Femur (tissue), 1 donor: ENCODE measurements at regions not wholly inside any gene's neighbourhood (a gene's known extent, or its start where the extent isn't known, plus 50 kb on each side); places are given as distances from the start of the nearest gene placed in this dataset.
"Not testable (repeated sequence)": the region's sequence is repeated elsewhere in the genome, so short reads cannot be mapped to it uniquely, and the experiment has no call there.

Experiments used
- DNase-seq: peaks from one replicate; pipeline ENCODE4 v3.0.0-alpha.2; 2017

DNA sequence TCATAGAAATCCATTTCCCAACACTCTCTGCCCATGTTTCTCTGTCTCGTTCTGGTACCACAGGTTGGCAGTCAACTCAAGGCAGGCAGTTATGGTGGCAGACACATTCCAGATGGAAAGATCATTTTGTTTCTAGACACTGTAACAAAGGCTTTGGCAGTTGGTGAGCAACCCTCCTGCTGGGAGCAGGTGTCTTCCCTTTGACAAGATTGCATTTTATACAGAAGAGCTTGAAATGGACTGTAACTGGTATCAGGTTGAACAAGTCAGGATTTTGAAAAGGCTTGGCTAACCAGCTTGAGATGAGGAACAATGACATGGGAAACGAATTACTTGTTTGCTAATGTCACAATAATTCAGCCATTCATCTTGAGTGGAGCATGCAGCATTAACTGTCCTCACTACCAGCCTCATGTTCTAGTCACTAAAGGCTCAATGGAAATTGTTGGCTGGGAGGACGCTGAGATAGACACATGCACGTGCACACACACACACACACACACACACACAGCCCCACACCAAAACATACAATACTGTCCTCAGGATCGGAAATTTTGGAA is 170.0 kb downstream of the SEMA6D start:
- DNase-seq = no peak

DNA sequence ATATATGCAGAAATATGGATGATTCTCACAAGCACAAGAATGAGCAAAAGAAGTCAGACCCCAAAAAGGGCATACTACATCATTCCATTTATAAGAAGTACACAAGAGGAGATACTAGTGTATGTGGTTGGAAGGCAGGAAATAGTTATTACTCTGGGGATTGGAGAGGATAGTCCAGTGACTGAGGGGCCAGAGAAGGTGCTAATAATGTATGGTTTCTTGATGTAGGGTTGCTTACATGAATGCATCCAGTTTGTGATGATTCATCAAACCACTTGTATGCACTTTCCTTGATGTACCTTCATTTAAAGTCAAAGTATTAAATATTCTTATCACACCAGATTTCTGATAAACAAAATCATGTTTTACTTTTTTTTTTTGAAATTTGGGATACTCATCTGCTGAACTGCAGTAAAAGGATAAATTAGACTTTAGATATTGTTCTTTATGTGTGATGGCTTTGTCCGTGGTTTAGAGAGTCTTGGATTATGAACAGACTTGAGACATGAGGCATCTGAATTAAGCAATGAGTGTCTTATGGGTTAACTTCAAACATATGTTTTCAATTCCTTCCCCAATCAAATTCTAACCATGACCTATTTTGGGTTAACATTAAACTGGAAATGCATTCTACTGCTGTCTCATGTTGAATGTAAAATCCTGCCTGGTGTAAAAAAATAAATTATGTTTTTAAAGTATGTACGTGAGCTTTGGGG is 171.2 kb downstream of the SEMA6D start:
- no peak for DNase-seq

DNA sequence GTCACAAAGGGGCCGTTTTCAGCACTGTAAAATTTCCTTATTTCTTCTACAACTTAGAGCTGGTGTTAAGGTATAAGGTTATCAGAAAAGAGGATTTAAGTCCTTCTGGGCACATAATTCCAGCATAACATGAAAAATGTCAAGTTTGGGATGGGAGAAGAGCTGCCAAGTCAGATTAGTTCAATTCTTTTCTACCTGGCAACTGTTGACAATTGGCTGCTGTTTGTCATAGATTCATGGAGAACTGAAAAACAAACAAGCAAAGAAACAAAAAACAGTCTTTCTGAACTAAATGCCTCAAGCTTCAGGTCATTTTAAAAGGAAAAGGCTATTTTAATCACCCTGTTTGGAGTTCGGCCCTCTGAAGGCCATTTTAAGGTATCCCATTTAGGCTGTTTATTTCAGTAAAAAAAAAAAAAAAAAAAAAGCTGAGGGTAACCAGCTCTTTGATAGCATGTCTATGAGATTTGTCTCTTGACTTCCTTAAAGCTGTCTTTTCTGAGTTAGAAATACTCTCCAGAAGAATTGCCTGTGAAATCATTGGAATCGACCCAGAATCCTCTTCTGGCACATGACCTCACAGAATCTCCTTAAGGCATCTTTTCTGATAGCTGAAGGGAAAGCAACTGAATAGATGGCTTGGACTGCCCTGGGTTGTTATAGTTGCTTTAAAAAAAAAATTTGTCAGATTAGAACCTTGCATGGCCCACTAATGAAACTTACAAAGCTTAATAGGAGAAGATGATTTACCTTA is 173.3 kb downstream of the SEMA6D start:
- DNase-seq = no peak

DNA sequence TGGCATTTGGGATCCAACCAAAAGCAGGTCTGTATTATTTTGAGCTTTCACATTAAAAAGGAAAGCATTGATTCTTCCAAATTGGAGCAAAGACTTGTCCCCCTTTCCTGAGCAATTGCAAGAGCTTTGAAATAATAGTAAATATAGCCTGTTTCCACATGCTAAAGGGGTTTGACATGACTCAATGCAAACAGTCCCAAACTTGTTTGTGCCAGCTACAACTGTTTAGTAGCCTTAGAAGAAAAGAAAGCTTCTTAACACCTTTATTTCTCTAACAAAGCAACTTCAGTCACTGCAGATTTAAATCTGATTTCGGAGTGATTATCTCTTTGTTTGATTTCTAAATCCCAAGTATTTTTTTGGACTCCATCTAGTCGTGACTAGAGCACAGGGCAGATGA is 180.2 kb downstream of the SEMA6D start:
- DNase-seq = no peak

DNA sequence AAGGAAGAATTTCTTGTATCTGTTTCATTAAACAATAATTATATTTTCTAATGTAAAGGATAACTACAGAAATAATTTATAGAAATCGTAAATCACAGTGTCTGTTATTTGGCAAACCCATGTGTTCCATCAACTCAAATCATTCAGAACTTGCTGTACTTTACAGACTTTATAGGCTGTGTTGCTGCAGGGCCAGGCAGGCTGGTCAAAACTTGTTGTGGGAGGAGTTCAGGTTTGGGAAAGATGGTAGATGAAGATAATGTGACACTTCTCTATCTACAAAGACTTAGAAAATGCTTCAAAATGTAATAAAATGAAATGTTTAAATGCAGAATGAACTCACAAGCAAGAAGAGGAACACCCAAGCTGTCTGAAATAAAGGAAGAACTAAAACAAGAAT is 183.4 kb downstream of the SEMA6D start:
- DNase-seq = no peak

DNA sequence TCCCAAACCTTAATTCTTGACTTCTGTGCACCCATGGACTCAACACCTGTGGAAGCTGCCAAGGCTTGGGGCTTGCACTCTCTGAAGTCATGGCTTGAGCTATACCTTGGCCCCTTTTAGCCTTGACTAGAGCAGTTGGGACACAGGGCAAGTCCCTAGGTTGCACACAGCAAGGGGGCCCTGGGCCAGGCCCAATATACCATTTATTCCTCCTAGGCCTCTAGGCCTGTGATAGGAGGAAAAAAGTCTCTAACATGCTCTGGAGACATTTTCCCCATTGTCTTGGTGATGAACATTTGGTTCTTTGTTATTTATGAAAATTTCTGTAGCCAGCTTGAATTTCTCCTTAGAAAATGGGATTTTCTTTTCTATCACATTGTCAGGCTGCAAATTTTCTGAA is 186.1 kb downstream of the SEMA6D start:
- no peak for DNase-seq

DNA sequence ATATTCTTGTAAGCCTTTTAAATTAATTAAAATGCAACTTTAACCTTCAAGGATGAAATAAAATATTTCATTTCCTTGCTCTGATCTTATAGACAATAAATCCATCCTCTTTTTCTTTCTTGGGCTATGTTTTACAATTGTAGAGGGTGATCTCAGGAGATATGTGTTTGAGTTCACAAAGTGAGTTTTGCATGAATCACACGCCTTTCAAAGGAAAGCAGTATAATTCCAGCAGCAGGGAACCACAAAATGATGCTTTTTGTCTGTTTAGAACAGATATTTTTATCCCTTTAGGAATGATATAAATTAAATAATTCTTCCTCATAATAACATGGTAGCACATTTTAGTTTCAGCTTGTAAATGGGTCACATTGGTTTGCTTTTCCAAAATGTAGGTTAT is 191.2 kb downstream of the SEMA6D start:
- DNase-seq = no peak

DNA sequence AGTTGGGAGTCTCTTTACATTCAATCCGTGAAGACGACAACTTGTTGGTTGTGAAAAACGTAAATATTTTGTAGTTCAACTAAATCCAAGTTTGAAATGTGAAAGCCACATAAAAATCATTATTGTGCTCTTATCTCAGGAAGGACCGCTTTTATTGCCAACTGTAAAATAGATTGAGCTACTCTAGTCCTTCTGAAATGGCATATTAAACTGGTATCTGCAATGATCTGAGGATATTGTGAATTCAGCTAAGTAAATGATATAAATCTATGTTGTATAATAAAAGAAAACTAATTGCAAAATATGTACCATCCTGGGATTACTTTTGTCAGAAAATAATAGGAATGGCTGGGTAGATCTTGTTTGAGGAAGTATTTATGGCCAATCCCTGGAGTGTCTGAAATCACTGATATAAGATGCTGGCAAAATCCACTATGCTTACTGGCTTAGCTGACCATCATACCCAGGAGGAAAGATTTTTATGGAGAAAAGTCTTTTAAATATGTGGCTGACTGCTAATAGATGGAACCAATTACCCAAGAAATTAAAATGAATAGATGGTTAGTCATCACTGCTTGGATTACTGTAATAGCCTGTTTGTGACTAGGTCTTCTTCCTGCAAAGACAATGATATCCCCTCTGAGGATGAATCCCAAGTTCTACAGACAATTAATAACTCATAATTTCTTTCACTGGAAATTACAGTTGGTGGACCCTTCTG is 191.8 kb downstream of the SEMA6D start:
- no peak for DNase-seq

DNA sequence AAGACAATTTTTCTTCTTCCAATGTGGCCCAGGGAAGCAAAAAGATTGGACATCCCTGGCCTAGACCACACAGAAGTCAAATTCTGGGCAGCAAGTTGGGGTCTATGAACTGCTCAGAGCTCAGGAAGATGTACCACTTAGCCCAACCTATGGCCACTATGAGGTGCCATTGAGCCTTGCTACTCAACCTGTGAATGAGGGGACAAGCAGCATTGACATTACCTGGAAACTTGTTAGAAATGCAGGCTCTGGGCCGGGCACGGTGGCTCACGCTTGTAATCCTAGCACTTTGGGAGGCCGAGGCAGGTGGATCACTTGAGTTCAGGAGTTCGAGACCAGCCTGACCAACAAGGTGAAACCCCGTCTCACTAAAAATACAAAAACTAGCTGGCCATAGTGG is 195.6 kb downstream of the SEMA6D start:
- DNase-seq = not testable (repeated sequence)

DNA sequence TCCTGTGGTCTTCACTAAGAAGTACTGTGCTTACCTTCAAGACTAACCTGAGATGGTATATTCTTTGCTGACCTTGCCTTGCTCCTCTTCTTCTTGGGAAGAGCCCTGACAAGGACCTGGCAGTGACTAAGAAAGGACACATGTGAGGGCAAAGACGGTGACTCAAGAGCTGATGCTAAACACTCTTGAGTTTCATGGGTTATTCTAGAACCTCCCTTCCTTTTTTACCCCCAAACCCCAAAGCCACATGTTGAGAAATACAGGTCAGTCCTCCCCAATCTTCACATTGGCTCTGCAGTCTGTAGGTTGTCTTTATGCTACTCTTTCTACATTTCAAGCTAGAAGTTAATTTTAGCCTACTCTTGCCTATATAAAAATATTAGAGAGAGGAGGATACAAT is 200.6 kb downstream of the SEMA6D start:
- no peak for DNase-seq

DNA sequence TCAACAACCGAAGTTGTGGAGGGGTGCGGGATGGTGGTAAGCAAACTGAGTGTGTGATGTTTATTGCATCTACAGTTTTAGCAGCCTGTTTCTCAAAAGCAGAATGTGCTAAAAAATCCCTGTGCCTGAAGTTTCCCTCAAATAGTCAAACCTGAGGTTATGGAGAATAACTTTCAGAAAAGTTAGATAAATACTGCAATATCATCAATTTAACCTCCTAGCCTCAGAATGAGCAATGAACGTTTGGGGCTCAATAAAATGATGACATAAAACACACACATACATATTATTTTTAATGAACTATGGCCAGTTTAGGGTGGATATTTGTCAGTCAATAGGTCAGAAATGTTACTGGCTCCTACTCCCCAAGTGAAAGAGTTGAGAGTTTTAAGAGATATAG is 201.6 kb downstream of the SEMA6D start:
- DNase-seq = no peak

DNA sequence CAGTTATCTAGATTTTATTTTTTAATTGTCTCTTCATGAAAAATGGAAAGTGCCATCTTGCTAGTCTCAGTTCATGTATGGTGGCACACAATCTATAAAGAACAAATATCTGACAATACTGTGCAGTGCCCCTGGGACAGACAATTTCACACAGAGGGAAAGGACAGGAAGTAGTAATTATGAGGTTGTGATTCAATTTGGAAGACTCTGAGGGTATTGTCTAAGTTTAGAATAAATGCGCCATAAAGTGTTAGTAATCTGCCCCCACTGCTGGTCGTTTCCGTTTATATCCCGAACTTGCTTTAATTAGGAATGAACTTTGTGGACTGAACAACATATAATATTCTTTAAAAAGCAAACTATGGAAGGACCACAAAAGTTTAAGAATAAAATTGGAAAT is 196.4 kb upstream of the SLC24A5 start:
- DNase-seq = no peak

DNA sequence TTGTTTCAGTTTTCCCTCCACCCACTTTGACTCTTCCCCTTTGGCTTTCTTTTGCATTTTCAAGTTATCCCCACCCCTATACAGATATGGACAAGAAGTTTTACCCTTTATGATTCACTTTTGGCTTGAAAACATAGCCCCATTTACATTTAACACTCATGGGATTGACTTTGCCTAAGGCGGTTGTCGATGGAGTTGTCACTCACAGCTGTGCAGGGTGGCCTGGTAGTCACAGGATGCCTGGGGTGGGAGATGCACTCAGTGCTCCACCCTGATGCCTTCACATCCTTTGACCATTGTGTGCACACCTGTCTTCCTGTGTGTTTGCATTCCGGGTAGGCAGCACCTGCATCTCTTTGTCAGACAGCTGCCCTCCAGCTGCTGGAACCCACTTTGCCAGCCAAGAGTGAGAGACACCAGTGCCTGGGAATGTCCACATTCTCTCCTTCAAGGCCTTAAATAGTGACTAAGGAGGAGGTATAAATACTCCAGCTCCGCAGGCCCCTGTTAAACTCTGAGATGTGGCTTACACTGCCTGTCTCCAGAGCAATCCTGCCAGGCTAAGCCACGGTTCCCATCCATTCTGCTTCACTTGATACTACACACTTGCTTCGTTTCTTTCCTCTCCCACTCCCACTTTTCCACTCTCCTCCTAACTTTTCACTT is 191.5 kb upstream of the SLC24A5 start:
- DNase-seq = no peak

DNA sequence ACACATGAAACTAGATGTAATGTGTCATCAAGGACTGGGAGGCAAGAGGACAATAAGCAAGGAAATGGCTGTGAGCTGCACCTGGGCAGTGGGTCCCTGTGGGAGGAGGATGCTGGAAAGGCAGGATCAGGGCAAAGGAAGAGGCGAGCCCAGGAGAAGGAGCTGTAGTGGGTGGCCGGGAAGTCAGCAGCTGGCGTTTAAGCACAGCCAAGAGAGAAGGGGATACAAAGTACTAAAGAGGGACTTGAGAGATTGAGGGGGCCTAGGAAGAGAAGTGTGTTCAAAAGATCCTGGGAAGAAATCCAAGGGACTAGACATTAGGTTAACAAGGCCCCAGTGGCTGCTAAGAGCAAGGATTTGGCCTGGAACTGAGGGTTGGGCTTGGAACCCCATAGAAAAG is 188.5 kb upstream of the SLC24A5 start:
- peak; percentile 78 for DNase-seq

DNA sequence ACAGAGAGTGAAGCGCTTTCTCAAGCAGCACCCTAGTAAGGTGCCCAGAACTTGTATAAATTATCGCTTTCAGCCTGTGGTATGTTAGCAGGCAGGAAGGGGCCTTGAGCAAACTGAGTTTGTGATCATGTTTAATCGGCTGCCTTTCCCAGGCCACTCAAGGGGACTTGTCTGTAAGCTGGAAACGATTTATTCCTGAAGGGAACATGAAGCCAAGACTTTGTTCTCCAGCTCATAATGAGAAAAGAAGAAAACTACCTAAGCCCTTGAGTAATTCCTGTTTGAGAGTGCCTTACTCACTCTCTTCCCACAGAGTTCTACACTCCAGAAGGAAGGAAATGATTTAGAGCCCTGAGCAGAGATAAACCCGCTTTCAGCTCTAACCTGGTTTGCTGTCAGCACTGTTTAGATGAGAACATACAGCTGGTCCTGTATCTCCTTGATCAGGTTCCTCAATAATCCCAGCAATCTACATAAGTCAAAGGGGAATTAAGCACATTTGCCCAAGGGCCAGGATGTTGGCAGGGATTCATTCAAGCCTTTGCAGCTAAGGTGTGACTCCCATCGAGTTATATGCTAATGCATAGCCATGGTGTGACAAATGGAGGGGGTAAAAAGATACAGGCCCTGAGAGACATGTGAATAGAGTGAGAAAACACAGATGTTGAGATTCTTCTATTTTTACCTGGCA is 187.7 kb upstream of the SLC24A5 start:
- DNase-seq = peak; percentile 29

DNA sequence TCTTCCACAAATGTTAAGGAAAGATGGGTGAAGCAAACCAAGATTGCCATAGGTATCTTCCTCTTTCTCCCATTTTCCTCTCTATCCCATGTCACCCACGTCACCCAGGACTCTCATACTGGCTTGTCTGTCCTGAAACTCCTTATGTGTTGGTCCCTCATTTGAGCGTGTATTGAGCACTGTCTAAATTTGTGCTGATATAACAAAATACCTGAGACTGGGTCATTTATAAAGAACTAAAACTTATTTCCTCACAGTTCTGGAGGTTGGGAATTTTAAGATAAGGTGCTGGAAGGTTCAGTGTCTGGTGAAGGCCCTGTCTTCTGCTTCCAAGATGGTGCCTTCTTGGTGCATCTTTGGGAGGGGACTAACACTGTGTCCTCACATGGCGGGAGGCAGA is 186.9 kb upstream of the SLC24A5 start:
- DNase-seq = no peak

DNA sequence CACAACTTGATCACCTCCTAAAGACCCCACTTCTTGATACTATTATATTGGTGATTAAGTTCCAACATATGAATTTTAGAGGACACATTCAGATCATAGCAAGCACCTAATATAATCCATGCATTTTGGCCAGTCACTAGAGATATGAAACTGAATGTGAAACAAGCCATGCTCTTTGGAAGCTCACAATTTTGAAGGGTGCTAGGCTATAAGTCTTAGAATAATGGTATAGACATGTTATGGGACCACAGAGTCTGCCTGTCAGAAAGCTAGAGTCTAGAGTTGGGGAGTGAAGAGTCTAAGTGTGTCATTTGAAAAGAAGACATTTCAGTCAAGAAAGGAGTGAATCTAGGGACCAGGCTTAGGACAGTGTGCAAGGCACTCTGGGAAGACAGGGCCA is 186.4 kb upstream of the SLC24A5 start:
- no peak for DNase-seq

DNA sequence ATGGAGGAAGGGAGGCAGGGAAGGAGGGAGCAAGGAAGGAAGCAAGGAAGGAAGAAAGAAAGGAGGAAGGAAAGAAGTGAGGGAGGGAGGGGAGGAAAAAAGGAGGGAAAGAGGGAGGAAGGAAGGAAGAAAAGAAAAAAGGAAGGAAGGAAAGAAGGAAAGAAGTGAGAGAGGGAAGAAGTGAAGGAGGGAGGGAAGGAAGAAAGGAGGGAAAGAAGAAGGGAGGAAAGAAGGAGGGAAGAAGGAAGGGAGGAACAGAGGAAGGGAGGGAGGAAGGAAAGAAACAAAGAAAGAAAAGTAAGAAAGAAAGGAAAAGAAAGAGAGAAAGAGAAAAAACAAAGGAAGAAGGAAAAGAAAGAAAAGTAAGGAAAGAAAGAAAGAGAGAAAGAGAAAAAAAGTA is 183.0 kb upstream of the SLC24A5 start:
- DNase-seq = no peak

DNA sequence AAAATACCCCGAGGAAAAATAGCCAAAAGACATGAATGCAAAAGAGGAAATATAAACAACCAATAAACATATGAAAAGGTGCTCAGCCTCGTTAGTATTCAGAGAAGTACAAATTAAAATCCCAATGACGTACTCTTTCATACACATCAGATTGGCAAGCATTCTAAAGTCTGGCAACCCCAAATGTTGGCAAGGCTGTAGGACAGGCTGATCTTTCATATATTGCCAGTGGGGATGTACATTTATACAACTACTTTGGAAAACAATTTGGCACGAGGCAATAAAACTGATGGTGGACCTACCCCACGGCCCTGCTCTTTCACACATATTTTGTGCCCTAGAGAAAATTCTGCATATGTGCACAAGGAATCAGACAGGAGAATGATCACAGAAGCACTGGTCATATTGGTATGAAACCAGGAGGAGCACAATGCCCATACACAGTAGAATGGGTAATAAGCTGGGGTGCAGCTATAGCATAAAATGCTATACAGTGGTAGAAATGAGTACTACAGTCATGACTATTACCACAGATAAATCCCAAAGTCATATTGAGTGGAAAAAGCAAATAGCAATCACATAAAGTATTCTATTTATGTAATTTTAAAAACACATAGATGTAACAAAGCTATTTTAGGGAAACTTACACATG is 176.0 kb upstream of the SLC24A5 start:
- no peak for DNase-seq

DNA sequence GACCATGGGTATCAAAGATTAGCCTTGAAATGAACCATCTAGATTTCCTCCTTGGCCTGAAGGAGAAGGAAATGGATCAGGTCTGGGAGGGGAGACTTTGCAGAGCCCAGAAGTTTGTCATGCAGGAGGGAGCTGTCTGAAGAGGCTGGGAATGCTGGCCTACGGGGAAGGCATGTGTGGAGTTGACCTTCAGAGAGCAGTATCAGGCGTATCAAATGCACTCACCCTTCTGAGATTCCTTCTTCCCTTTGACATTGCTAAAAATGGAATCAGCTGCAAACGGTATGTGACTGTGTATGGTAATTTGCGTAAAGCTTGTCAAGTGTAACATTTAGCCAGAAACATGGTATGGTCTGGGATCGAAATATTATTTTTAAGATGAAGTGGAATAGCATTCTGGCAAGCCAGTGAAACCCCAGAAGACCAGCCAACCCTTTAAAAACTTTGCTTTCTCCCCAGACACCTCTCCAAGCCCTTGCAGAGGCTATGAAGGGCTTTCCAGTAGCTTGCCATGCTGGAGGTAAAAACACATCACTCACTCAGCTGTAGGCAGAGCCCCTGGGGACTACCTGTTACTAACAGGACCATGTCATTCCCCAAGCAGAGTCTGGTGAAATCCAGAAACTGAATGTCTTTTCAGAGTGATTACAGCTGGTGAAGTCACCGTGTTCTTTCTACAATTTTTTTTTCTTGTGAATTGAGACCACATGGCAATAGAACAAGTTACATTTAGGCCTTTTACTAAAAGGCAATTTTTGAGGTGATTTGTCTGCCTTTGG is 174.7 kb upstream of the SLC24A5 start:
- no peak for DNase-seq

DNA sequence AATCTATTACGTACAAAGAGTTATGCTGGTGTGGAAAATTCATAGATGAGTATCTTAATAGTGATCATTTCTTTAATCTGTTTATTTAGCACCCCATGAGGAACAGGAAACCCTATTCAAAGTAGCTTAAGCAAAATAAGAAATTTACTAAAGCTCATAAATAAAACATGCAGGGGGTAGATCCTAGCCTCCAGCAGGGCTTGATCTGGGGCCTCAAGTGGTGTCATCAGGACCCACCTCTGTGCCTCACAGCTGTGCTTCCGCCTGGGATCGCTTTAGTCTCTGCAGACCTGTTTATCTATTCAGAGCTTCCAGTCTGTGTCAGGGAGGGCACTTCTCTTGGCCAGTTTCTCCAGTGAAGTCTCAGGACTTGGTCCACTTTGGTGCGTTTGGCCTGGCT is 171.0 kb upstream of the SLC24A5 start:
- DNase-seq = no peak
